ENCODE measurements at regions not wholly inside any gene's neighbourhood (a gene's known extent, or its start where the extent isn't known, plus 50 kb on each side); places are given as distances from the start of the nearest gene placed in this dataset.
"Not testable (repeated sequence)": the region's sequence is repeated elsewhere in the genome, so short reads cannot be mapped to it uniquely, and the experiment has no call there.

DNA sequence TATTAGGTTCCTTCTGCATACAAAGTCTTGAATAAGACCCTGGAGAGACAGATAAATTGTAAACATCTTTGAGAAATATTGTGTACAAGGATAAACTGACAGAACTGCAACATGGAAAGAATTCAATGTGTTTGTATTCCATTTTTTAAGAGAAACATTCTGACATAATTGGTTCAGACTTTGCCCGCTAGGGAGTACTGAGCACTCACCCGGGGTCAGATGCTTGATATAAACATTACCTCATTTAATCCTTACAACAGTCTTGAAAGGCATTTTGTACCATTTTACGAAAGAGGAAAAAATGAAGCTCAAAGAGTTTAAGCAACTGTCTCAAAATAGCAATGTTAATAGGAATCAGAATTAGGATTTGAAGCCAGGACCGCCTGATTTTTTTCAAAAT lies 416.7 kb upstream of the CRIM1 start:
- DNase-seq (ENCODE audit: low spot score): no peak

DNA sequence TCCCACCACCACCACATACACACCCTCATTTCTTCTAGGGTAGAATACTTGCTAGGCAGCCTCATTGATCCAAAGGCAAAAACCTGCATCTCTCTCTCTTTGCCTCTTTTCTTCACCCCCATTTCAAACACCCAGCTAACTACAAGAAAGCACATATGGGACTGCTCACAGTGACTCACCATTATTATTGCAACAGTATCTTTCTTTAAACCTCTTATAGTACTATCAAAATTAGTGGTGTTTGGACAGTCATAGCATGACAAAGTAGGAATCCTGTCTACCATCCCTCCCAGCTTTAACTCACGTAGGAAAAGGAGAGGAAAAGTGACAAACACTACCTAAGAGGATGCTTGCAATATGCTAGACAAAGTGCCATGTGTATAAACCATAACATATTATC lies 422.5 kb upstream of the CRIM1 start:
- DNase-seq (ENCODE audit: low spot score): no peak

DNA sequence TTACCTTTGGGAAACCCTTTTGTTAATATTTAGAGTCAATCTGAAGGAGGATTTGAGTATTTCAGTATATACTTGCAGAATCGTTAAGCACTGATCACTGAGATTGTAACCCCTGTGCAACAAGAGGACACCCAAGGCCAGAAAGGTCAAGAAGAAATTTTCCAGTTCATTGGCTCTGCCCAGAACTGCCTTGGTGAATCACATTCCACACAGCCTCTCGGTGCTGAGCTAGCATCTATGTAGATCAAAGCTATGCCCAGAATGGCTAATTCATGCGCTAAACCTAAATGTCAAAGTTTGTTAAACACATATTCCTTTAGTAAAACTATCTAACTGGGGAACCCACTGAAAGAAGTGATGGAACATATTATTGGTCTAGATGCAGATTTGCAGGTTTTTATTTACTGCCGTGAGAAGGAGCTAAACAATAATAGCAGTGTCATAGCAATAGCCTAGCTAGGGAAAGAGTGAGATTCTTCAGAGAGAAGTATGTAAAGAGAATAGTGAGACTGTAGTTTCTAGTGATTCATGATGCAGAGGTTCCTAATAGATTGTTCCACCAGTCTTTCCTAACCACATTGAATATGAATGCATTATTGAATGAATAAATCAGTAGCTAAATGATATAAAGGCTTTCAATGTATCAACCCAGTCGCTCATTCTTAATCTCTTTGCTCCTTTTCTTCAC lies 423.2 kb upstream of the CRIM1 start:
- no peak for DNase-seq (ENCODE audit: low spot score)

DNA sequence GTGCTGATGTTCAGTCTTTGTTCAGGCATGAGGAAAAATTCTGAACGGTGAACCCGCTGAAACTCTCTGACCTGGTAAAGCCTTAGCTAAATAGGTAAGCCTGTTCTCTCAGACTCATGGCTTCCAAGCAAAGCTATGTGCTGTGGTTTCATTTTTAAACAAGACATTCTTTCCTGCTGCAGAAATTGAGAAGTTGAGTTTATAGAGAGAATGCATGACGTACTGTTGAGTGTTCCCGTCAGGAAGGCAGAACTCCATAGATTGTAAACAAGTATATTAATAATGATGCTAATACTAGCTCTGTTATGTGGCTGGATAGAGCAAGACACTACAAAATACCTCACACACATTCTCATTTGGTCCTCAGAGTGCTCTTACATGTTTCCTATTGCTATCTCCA lies 424.0 kb upstream of the CRIM1 start:
- DNase-seq (ENCODE audit: low spot score): no peak

DNA sequence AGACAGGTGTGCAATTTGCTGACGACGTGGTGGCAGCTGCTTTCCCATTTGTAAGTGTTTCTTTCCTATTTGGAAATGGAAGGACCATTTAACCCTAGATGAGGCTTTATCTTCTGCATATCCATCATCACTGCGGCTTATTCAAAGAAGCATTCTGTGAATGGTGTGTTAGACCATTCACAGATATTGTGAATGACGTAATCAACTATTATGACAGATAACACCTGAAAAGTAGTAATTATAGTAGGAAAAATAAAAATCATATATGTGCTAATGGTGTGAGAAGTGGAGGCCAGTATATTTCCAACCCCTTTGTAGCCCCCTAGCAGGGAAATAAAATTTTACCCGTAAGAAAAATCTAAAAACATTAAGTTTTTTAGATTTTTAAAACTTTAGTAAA lies 424.5 kb upstream of the CRIM1 start:
- no peak for DNase-seq (ENCODE audit: low spot score)

DNA sequence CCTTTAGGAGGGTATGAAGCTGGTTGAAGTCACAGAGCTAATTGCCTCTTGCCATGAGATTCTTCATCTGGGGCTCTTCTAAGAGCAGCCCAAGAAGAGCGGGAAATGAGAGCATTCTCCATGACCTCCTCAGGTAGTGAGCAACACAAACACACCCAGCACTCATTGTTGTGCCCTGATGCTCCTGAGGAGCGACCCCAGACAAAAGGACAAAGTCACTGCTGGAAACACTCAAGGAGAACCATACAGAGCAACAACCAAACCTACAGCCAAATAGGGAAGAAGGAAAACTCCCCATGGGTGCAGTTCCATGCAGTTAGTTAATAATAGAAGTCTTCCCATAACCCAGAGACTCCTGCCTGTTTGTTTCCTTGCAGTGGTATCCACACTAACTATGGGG lies 426.0 kb upstream of the CRIM1 start:
- DNase-seq (ENCODE audit: low spot score): no peak

DNA sequence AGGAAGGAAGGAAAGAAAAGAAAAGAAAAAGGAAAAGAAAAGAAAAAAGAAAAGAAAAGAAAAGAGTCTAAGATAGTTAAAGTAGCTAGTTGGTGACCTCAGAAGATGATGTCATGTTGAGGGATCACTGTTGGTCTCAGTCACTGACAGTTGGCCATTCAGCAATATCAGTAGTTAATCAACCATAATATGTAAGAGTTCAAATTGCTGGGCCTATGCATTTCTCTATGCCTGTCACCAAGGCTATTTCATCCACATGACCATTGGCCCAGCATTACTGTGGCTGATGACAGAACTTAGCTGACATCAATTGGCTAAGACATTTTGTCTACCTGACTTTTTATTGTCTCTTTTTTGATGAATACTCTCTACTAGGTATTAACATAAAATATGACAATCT lies 435.5 kb upstream of the CRIM1 start:
- DNase-seq (ENCODE audit: low spot score): no peak

DNA sequence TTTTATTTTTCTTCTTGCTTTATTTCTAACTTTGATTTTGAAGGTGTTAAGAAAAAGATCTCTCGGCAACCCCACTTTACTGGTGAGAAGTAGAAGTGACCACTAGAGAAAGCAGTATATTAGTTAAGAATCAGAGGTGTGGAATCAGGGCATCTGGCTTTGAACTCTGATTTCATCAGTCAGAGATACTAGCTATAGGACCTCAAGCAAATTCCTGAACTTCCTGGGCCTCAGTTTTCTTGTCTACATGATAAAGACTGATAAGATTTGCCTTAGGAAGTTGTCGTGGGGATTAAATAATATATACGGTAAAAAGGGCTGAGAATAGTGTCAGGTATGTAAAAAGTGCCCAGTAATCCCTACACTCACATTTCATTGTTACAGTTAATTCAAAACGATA lies 440.3 kb upstream of the CRIM1 start:
- no peak for DNase-seq (ENCODE audit: low spot score)

DNA sequence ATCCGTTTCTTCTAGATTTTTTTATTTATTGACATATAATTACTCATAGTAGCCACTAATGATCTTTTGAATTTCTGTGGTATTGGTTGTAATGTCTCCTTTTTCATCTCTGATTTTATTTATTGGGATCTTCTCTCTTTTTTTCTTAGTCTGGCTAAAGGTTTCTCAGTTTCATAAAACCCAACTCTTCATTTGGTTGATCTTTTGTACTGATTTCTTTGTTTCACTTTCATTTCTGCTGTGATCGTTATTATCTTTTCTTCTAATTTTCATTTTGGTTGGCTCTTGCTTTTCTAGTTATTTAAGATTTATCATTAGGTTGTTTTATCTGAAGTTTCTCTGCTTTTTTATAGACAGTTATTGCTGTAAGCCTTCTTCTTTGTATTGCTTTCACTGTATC lies 463.6 kb upstream of the CRIM1 start:
- DNase-seq (ENCODE audit: low spot score): no peak

DNA sequence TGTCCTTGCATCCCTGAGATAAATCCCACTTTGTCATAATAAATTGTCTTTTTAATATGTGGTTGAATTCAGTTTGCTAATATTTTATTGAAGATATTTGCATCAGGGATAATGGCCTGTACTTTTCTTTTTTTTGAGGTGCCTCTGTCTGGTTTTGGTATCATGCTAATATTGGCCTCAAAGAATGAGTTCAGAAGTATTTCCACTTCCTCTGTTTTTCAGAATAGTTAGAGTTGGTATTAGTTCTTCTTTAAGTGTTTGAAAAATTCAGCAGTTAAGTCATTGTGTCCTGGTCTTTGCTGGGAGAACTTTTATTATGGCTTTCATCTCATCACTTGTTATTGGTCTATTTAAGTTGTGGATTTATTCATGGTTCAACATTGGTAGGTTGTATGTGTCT lies 464.1 kb upstream of the CRIM1 start:
- no peak for DNase-seq (ENCODE audit: low spot score)

DNA sequence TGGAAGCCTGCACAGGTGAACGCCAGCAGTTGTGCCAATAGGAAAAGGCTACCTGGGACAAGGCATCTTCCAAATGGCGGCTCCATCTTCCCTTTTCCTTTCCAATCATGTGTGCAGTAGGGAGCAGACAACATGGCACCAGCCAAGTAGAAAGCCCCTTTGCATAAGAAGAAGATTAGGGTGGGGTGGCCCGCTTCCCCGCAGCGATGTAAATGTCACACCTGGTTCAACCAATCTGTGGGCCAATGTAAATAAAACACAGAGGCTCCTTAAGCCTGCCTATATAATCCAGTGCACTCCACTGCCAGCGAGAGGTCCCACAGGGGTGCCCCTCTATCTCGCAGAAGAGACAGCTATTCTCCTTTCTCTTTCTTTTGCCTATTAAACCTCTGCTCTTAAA lies 468.4 kb upstream of the CRIM1 start:
- no peak for DNase-seq (ENCODE audit: low spot score)

DNA sequence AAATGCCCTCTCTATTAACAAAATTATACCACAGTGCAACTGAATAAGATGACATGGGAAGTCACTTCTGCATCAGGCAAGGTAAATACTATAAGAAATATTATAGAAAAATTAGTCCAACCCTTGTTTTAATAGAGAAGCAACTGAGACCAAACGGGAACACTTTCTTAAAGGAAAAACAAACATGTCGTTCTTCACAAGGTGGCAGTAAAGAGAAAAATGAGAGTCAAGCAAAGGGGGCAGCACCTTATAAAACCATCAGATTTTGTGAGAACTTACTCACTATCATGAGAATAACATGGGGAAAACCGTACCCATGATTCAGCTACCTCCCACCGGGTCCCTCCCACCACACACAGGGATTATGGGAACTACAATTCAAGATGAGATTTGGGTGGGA lies 481.7 kb upstream of the CRIM1 start:
- DNase-seq (ENCODE audit: low spot score): no peak

DNA sequence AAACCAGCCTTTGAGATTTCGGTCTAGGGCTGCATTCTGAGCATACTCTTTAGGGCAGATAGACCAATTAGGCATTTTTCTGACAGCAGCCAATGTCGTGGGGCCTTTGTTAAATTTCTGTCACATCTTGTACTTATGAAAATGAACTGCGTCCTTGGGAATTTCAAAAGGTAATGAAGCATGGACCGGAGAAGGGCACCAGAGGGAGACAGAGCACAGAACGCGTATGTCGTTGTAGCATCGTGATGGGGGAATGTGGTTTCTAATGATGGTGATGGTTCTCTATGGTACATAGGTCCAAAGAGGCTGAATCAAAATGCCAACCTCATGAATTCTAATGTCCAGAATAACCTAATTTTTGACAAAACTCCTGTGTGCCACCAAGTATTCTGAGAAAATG lies 483.9 kb upstream of the CRIM1 start:
- DNase-seq (ENCODE audit: low spot score): no peak

DNA sequence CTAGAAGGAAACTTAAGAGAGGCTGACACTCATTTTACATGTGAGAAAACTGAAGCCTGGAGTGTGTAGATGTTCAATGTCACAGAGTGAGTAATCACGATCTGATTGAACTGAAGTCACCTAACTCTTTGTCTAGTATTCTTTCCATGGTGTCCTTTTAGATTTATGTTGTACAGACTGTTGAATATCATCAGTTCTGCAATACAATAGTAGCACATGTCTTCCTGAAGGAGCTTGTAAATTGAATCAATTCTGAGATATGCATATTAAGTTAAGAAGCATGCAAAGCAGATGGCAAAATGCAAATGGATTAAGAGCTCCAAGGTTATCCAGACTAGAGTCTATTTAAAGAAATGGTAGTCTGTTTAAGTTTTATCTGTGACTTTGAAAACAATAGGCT lies 484.9 kb upstream of the CRIM1 start:
- no peak for DNase-seq (ENCODE audit: low spot score)

DNA sequence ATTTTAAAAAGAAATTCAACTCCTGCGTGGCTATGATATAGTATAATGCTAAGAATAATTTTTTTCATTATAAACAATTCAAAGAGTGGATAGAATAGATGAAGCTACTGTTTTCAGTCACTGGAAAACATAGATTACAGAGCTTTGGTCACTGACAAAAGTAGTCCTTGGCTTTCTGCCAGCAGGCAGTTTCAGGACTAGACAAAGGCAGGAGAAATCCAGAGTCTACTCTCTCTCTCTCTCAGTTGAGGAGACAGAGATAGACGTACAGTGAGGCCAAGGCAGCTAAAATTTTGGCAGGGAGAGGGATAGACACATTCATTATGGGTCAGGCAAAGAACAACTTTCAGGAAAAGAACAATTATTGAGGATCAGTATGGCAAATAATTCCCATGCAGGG lies 491.4 kb upstream of the CRIM1 start:
- no peak for DNase-seq (ENCODE audit: low spot score)

DNA sequence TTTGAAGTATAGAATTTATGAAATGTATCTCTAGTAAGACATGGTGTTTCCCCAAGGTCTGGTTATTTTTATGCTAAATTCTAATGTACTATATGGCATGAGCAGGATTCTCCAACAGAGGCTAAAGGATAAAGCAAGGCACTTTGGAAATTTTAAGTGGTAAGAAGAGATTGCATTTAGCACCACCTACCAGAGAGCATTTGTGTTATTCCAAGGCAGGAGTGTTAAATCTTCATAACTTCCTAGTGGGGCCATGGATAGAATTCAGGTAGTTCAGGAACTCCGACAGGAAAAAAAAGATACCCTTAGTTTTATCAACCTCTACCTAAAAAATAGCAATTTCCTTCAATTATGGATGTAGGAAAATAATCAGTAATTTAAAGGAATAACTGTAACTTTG lies 497.4 kb upstream of the CRIM1 start:
- no peak for DNase-seq (ENCODE audit: low spot score)

DNA sequence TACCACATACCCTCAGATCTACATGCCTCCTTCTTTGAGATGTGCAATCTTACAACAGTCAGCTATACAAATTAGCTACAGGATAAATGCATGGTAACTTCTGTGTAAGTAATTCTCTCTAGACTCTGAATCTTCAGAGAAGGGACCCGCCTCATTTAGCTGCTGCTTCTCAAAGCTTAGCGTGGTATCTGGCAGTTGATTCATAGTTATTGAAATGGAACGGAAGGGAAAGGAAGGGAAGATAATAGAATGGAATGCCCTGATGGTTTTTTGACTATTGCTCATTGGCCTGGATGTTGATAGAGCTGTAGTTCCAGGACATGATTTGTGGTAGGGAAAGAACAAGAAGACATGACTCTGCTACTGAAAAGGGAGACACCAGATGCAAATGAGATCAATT lies 498.1 kb upstream of the CRIM1 start:
- no peak for DNase-seq (ENCODE audit: low spot score)

DNA sequence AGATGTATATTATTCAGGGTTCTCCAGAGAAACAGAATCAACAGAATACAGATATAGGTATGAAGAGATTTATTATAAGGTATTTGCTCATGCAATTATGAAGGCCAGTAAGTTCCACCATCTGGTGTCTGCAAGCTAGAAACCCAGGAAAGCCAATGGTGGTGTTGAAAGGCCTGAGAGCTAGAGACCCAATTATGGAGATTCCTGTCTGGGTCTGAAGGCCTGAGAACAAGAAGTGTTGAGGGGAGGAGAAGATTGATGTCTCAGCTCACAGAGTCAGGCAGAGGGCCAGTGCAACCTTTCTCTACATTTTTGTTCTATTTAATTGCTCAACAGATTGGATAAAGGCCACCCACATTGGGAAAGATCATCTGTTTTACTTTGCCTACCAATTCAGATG lies 524.2 kb upstream of the CRIM1 start:
- no peak for DNase-seq (ENCODE audit: low spot score)

DNA sequence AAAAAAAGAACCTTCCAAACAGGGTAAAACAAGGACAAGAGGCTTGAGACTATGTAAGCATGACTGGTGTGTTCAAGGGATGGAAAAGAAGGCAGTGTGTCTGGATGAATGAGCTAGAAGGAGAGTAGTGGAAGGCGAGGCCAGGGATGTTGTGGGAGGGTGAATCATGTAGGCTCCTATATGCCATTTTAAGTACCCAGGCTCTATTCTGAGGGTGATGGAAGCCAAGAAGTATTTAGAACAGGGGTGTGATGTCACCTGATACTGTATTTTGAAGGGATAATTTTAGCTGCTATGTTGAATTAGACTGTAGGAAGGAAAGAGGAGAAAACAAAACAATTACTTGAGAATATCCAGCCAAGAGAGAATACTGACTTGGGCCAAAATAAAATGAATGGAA lies 524.7 kb upstream of the CRIM1 start:
- no peak for DNase-seq (ENCODE audit: low spot score)

DNA sequence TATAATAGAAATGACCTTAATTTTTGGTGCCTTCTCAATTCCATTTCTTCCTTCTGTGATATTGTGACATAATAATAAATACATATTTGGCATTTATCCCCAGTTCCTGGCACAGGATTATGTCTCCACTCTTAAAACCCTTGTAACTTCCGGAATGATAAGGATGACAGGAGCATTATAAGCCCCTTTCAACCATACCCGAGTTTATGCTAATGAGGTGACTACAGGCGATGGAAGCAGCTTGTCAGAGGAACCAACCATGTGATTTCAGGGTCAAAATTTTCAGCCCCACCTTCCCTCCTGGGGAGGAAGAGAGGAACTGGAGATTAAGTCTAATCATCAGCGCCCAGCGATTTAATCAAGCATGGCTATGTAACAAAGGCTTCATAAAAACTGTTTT lies 528.5 kb upstream of the CRIM1 start:
- DNase-seq (ENCODE audit: low spot score): no peak

DNA sequence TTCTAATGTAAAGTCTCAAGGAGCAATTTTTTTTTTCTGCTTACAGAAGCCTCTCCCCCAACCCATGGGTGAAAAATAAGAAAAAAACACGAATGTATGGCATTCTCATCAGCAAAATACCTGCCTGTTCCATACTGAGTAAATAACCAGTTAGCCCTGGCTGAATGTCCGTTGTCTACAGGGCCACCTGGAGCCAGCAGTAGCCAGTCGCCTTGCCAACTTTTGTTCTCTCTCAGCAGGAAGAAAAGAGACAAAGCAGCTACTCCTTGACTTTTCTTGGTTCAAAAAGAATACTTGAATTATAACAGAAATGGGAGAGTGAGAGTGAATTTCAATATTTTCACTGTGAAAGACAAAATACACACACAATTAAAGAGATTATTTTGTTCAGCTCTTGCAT lies 532.9 kb upstream of the CRIM1 start:
- no peak for DNase-seq (ENCODE audit: low spot score)

DNA sequence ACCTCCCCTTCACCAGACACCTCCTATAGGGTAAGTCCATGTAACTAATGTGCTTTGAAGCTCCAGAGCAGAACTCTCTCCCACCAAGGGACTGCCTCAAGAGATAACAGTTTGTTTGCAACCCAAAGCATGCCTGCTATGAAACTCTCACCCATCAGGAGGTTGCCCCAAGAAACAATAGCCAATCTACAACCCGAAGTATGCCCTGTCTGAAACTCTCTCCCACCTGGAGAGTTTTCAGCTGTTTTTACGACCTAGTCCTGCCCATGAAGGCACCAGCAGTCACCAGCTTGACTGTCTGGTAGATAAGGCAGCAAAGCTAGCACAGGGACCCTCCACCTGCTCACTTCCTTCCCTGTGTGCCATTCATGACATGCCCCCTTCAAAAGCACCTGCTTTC lies 533.9 kb upstream of the CRIM1 start:
- DNase-seq (ENCODE audit: low spot score): no peak

DNA sequence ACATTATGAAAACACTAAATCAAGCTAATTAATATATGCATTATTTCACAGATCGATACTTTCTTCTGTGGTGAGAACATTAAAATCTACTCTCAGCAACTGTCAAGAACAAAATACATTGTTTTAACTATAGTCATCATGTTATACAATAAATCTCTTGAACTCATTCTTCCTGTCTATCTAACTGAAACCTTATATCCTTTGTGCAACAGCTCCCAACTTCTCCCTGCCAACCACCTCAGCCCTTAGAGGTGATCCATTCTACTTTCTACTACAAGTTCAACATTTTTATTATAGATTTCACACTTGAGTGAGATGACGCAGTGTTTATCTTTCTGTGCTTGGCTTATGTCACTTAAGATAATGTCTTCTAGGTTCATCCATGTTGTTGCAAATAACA lies 535.2 kb upstream of the CRIM1 start:
- no peak for DNase-seq (ENCODE audit: low spot score)

DNA sequence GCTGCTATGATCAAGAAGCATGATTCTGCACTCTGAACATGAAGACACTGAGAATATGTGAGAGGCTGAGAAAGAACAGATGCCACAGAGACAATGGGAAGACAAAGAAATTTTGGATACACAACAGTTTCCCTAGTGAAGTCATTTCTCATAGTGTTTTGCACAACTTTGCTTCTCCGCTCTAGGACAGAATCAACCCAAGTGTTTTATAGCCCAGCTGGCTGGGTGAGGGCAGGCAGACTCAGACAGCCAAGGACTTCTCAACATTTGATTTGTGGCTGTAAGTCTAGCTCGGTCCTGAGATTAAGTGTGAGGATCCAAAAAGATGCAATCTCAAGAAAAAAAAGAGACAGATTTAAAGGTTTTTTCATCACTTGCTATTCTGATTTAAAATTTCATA lies 536.5 kb upstream of the CRIM1 start:
- DNase-seq (ENCODE audit: low spot score): no peak

DNA sequence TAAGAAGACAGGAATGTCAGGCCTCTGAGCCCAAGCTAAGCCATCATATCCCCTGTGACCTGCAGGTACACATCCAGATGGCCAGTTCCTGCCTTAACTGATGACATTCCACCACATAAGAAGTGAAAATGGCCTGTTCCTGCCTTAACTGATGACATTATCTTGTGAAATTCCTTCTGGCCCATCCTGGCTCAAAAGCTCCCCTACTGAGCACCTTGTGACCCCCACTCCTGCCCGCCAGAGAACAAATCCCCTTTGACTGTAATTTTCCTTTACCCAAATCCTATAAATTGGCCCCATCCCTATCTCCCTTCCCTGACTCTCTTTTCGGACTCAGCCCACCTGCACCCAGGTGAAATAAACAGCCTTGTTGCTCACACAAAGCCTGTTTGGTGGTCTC lies 537.2 kb upstream of the CRIM1 start:
- DNase-seq (ENCODE audit: low spot score): not testable (repeated sequence)

Measured in ureter (tissue), 1 donor.